Mesenchymal stem cell (in vitro differentiated cells and primary cell): ENCODE measurements at regions not wholly inside any gene's neighbourhood (a gene's known extent, or its start where the extent isn't known, plus 50 kb on each side); places are given as distances from the start of the nearest gene placed in this dataset.

ENCODE experiments used
- DNase-seq: peaks from one replicate; pipeline ENCODE4 v3.0.0-alpha.2; 2013
- H2AFZ ChIP-seq: one replicate; pipeline ENCODE4 v1.6.1; 2013; ENCODE audit warnings: low read depth, mild to moderate bottlenecking, control low read depth, inconsistent platforms, low read length, moderate library complexity
- H2AK5ac ChIP-seq: 2 replicates; pipeline ENCODE4 v1.6.1; 2013; ENCODE audit warnings: low read length, moderate library complexity, mild to moderate bottlenecking, inconsistent platforms; ENCODE audit not compliant: severe bottlenecking
- H2BK120ac ChIP-seq: one replicate; pipeline ENCODE4 v1.6.1; 2013; ENCODE audit warnings: low read depth, mild to moderate bottlenecking, inconsistent platforms, low read length, moderate library complexity
- H2BK12ac ChIP-seq, 2 experiments: one replicate each; pipeline ENCODE4 v1.6.1; 2013; ENCODE audit warnings: inconsistent platforms in 2 of 2, low read length in 2 of 2, mild to moderate bottlenecking in 2 of 2, moderate library complexity in 2 of 2, control low read depth in 1 of 2
- H2BK15ac ChIP-seq: one replicate; pipeline ENCODE4 v1.6.1; 2013; ENCODE audit warnings: mild to moderate bottlenecking, low read depth, inconsistent platforms; ENCODE audit not compliant: poor library complexity, severe bottlenecking
- H2BK5ac ChIP-seq: 2 replicates; pipeline ENCODE4 v1.6.1; 2013; ENCODE audit warnings: low read depth, mild to moderate bottlenecking, low read length, control low read depth, inconsistent platforms; ENCODE audit not compliant: poor library complexity, severe bottlenecking
- H3K14ac ChIP-seq, 2 experiments: one replicate each; pipeline ENCODE4 v1.6.1; 2013; ENCODE audit warnings: inconsistent platforms in 2 of 2, low read length in 2 of 2, control low read depth in 1 of 2, mild to moderate bottlenecking in 1 of 2, moderate library complexity in 1 of 2
- H3K18ac ChIP-seq, 2 experiments: one replicate each; pipeline ENCODE4 v1.6.1; 2013; ENCODE audit warnings: inconsistent platforms in 2 of 2, low read length in 2 of 2, control low read depth in 1 of 2, low read depth in 1 of 2, mild to moderate bottlenecking in 1 of 2
- H3K23ac ChIP-seq, 2 experiments: one replicate each; pipeline ENCODE4 v1.6.1; 2013; ENCODE audit warnings: inconsistent platforms in 2 of 2, low read length in 2 of 2, mild to moderate bottlenecking in 2 of 2, moderate library complexity in 2 of 2, control low read depth in 1 of 2
- H3K27ac ChIP-seq: 2 replicates; pipeline ENCODE4 v1.5.1; 2013; ENCODE audit warnings: mild to moderate bottlenecking, moderate library complexity, low read length, control low read depth, inconsistent platforms; ENCODE audit not compliant: poor library complexity, severe bottlenecking
- H3K27me3 ChIP-seq, 2 experiments: 2 replicates each; pipeline versions ENCODE4 v1.6.1 to v1.7.0; 2013; ENCODE audit warnings: low read length in 2 of 2, mild to moderate bottlenecking in 2 of 2, moderate library complexity in 2 of 2, control low read depth in 1 of 2, inconsistent platforms in 1 of 2; ENCODE audit not compliant: control insufficient read depth in 1 of 2, insufficient read depth in 1 of 2
- H3K36me3 ChIP-seq, 2 experiments: 2 replicates each; pipeline versions ENCODE4 v1.6.1 to v1.7.0; 2013; ENCODE audit warnings: low read length in 2 of 2, control low read depth in 1 of 2, inconsistent platforms in 1 of 2, low read depth in 1 of 2, mild to moderate bottlenecking in 1 of 2; ENCODE audit not compliant: insufficient read depth in 2 of 2, control insufficient read depth in 1 of 2
- H3K4ac ChIP-seq, 2 experiments: one replicate each; pipeline ENCODE4 v1.6.1; 2013; ENCODE audit warnings: inconsistent platforms in 2 of 2, low read length in 2 of 2, mild to moderate bottlenecking in 2 of 2, moderate library complexity in 2 of 2, control low read depth in 1 of 2, low read depth in 1 of 2
- H3K4me1 ChIP-seq: 2 replicates; pipeline ENCODE4 v1.6.1; 2013; ENCODE audit warnings: low read depth, low read length, control low read depth; ENCODE audit not compliant: control insufficient read depth, insufficient read depth
- H3K4me2 ChIP-seq: 2 replicates; pipeline ENCODE4 v1.6.1; 2013; ENCODE audit warnings: low read length, mild to moderate bottlenecking, inconsistent platforms; ENCODE audit not compliant: poor library complexity, severe bottlenecking
- H3K4me3 ChIP-seq, 2 experiments: 2 replicates each; pipeline versions ENCODE4 v1.5.1 to v1.7.0; 2013; ENCODE audit warnings: low read length in 2 of 2, mild to moderate bottlenecking in 2 of 2, control low read depth in 1 of 2, low read depth in 1 of 2; ENCODE audit not compliant: insufficient read depth in 1 of 2
- H3K79me1 ChIP-seq: replicated peaks from 2 replicates; pipeline ENCODE4 v1.6.1; 2013; ENCODE audit warnings: mild to moderate bottlenecking, control low read depth, low read length, inconsistent platforms; ENCODE audit not compliant: poor library complexity, severe bottlenecking
- H3K9ac ChIP-seq: 2 replicates; pipeline ENCODE4 v1.7.0; 2013; ENCODE audit warnings: mild to moderate bottlenecking, low read length, moderate library complexity
- H3K9me3 ChIP-seq: 2 replicates; pipeline ENCODE4 v1.7.0; 2013; ENCODE audit warnings: mild to moderate bottlenecking, low read length; ENCODE audit not compliant: control insufficient read depth
- H4K8ac ChIP-seq: one replicate; pipeline ENCODE4 v1.6.1; 2013; ENCODE audit warnings: inconsistent platforms, mild to moderate bottlenecking, low read length, moderate library complexity
- H4K91ac ChIP-seq: one replicate; pipeline ENCODE4 v1.6.1; 2013; ENCODE audit warnings: mild to moderate bottlenecking, low read length, inconsistent platforms
- WGBS: methylation state at CpG from one replicate; pipeline ENCODE4 v1.1.7; 2013; ENCODE audit warnings: mixed read lengths; 5-methylcytosine and 5-hydroxymethylcytosine counted together

DNA sequence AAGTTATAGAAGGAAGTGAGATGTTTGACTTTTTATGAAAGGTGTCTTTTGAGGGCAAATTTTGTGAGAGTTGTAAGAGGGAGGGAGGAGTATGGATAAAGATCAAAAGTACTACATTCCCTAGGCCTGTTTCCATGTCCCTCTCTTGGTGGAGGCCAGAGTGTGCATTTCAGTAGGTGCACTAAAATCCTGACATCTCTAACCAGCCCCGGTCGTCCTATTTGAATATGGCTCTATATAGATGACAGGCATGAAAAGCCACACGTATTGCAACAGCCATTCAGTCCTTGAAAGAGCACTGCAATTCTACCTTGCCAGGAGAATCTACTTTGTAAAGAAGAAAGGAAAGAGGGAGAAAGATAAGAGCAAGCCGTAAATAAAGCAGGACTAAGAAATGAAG, 510.1 kb downstream of the IRS2 start:
- no peak overlapping the region for H4K91ac ChIP-seq
- peaks cover 7% of the 10 kb centered on the region for H3K4me1 ChIP-seq
- H3K27ac ChIP-seq, result no peak overlapping the region
- H3K9ac ChIP-seq, result no peak overlapping the region
- no peaks in the 10 kb centered on the region for H3K9me3 ChIP-seq
- no peak overlapping the region for H3K14ac ChIP-seq
- no peak overlapping the region for H2AFZ ChIP-seq
- 89% methylated on average over 3 of the region's 4 CpGs for WGBS
- no peak for DNase-seq
- H3K27me3 ChIP-seq, result peaks cover 0 to 1% of the 10 kb centered on the region in 2 experiments
- peak overlapping the region; percentile 21 to 40 for H3K18ac ChIP-seq
- H2AK5ac ChIP-seq, result no peak overlapping the region
- H4K8ac ChIP-seq, result no peak overlapping the region
- peak overlapping the region in 1 of 2 experiments; percentile 64 for H2BK12ac ChIP-seq
- H3K23ac ChIP-seq, result no peak overlapping the region
- no peak overlapping the region for H2BK120ac ChIP-seq
- no peaks in the 10 kb centered on the region for H3K79me1 ChIP-seq
- H3K4me2 ChIP-seq, result no peak overlapping the region
- no peak overlapping the region for H2BK15ac ChIP-seq
- no peaks in the 10 kb centered on the region for H3K36me3 ChIP-seq
- no peak overlapping the region for H2BK5ac ChIP-seq
- H3K4ac ChIP-seq, result no peak overlapping the region
- H3K4me3 ChIP-seq, result no peak overlapping the region

DNA sequence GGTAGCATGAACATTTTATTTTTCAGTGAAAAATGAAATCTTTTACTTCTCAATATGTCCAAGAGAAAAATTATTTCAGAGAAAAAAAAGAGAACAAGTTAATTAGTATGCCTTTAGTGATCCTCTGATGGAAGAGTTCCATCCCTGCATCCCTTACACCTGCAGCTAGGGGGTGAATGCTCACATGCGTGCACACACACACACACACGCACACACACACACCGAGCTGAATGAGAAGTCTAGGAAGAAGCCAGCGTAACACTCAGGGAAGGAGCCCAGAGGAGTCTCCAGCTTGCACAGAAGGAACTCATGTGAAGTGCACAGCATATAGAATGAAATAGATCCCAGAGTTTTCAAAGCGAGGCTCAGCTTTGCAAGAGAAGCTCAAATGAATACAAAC, 510.5 kb downstream of the IRS2 start:
- Histone ChIP-seq H3K9me3 (no peaks in the 10 kb centered on the region), H3K4ac (no peak overlapping the region), H3K27me3 (peaks cover 0 to 2% of the 10 kb centered on the region in 2 experiments), H4K8ac (no peak overlapping the region), H3K14ac (no peak overlapping the region), H2BK15ac (peak overlapping the region; percentile 58), H2BK12ac (peak overlapping the region in 1 of 2 experiments; percentile 86), H2BK5ac (no peak overlapping the region), H3K23ac (no peak overlapping the region), H2BK120ac (no peak overlapping the region), H3K4me3 (no peak overlapping the region), H3K18ac (no peak overlapping the region), H3K4me2 (no peak overlapping the region), H2AFZ (no peak overlapping the region), H3K4me1 (peaks cover 7% of the 10 kb centered on the region), H3K27ac (no peak overlapping the region), H2AK5ac (no peak overlapping the region), H3K79me1 (no peaks in the 10 kb centered on the region), H4K91ac (no peak overlapping the region), H3K36me3 (no peaks in the 10 kb centered on the region), H3K9ac (no peak overlapping the region)
- DNase-seq, result peak; percentile 47
- 73% methylated on average over 5 of the region's 5 CpGs for WGBS

- Histone ChIP-seq H3K4ac (no peak overlapping the region), H3K4me1 (peaks cover 7% of the 10 kb centered on the region), H2AFZ (no peak overlapping the region), H3K23ac (no peak overlapping the region), H2BK5ac (no peak overlapping the region), H2BK12ac (peak overlapping the region; percentile 41 to 86), H2AK5ac (no peak overlapping the region), H3K27me3 (peaks cover 0 to 2% of the 10 kb centered on the region in 2 experiments), H3K79me1 (no peaks in the 10 kb centered on the region), H4K8ac (no peak overlapping the region), H3K27ac (peak overlapping the region; percentile 2), H3K18ac (peak overlapping the region in 1 of 2 experiments; percentile 14), H3K9me3 (no peaks in the 10 kb centered on the region), H3K14ac (no peak overlapping the region), H3K4me2 (no peak overlapping the region), H3K4me3 (no peak overlapping the region), H4K91ac (no peak overlapping the region), H2BK120ac (peak overlapping the region; percentile 27), H2BK15ac (no peak overlapping the region), H3K9ac (no peak overlapping the region), H3K36me3 (no peaks in the 10 kb centered on the region)
- WGBS, result 95% methylated on average over 6 of the region's 11 CpGs
- DNase-seq, result no peak
Observed at GRCh38 chr13:109275139-109275745, 511.1 kb downstream of the IRS2 start.

GRCh38 chr13:109274188-109274821, 512.1 kb downstream of the IRS2 start:
- DNase-seq, result peak; percentile 90
- Histone ChIP-seq H3K23ac (no peak overlapping the region), H4K8ac (no peak overlapping the region), H3K4ac (peak overlapping the region in 1 of 2 experiments; percentile 1), H3K36me3 (no peaks in the 10 kb centered on the region), H3K9ac (no peak overlapping the region), H3K4me1 (peaks cover 7% of the 10 kb centered on the region), H3K4me3 (no peak overlapping the region), H3K4me2 (no peak overlapping the region), H3K27me3 (peaks cover 0 to 2% of the 10 kb centered on the region in 2 experiments), H3K9me3 (no peaks in the 10 kb centered on the region), H4K91ac (no peak overlapping the region), H3K14ac (no peak overlapping the region), H3K18ac (no peak overlapping the region), H3K79me1 (no peaks in the 10 kb centered on the region), H2BK15ac (no peak overlapping the region), H2BK12ac (no peak overlapping the region), H3K27ac (peak overlapping the region; percentile 36), H2AK5ac (no peak overlapping the region), H2BK5ac (no peak overlapping the region), H2AFZ (no peak overlapping the region), H2BK120ac (no peak overlapping the region)
- WGBS, result 2% methylated on average over 4 of the region's 5 CpGs
